GM18951 (cell line): ENCODE measurements at regions not wholly inside any gene's neighbourhood (a gene's known extent, or its start where the extent isn't known, plus 50 kb on each side); places are given as distances from the start of the nearest gene placed in this dataset.
"Not testable (repeated sequence)": the region's sequence is repeated elsewhere in the genome, so short reads cannot be mapped to it uniquely, and the experiment has no call there.

Experiments
- POLR2A ChIP-seq: IDR thresholded peaks from 4 replicates; pipeline ENCODE4 v1.6.1; 2011; ENCODE audit warnings: mild to moderate bottlenecking; ENCODE audit not compliant: insufficient read length, insufficient read depth; ENCODE audit errors: extremely low read depth
- in situ Hi-C: fragments of 300-500 bp; cut with MboI; formaldehyde crosslinking; loops from one replicate; pipeline ENCODE4 v1.12.0; 2022; ENCODE audit warnings: low sequenced_read_pairs, mixed read lengths, inconsistent platforms; ENCODE audit not compliant: unreplicated experiment

- in situ Hi-C loops: no loop called here
- no peak for TF ChIP-seq POLR2A
These were observed 119.6 kb downstream of the TFAP2C start for GRCh38 chr20:56748476-56749377.

- in situ Hi-C loops: no loop called here
- TF ChIP-seq POLR2A: no peak
These were observed 121.3 kb downstream of the TFAP2C start for GRCh38 chr20:56750430-56750829.

- no peak for TF ChIP-seq POLR2A
- in situ Hi-C loops: no loop called here
These were observed 123.2 kb downstream of the TFAP2C start for GRCh38 chr20:56752274-56752673.

GRCh38 chr20:56755201-56755600 is 126.1 kb downstream of the TFAP2C start:
- in situ Hi-C loops: no loop called here
- no peak for TF ChIP-seq POLR2A

DNA sequence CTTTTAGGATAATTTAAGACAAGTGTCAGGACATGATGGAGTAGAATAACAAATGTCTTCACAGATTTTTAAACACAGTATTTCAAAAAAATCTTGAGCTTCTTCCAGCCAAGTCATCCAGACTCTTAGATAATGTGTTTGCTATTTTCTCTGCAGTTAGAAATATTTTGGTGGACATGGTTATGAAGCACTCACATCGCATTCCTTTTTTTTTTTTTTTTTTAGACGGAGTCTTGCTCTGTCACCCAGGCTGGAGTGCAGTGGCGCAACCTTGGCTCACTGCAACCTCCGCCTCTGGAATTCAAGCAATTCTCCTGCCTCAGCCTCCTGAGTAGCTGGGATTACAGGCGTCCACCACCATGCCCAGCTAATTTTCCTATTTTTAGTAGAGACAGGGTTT is 127.6 kb downstream of the TFAP2C start:
- in situ Hi-C loops: not testable (repeated sequence)

GRCh38 chr20:56758706-56759105 is 129.6 kb downstream of the TFAP2C start:
- in situ Hi-C loops: no loop called here
- TF ChIP-seq POLR2A: no peak

- in situ Hi-C loops: no loop called here
- TF ChIP-seq POLR2A: no peak
These were observed 130.7 kb downstream of the TFAP2C start for GRCh38 chr20:56759741-56760278.

DNA sequence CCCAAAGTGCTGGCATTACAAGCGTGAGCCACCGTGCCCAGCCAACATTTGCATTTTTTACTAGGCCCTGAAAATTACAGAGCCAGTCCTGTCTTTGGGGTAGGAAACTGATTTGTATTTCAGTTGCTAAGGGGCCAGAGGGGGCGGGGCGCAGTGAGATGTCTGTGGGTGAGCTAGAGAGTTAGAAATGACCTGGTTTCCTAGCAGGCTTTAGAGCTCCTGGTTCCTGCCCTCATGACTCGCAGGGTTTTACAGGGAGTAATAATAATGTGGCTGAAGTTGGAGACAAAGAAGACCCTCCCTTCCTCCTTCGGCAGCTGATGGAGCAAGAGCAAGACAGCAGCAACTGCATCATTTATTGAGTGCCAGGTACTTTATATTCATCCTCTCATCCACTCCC is 131.5 kb downstream of the TFAP2C start:
- in situ Hi-C loops: no loop called here
- TF ChIP-seq POLR2A: no peak

DNA sequence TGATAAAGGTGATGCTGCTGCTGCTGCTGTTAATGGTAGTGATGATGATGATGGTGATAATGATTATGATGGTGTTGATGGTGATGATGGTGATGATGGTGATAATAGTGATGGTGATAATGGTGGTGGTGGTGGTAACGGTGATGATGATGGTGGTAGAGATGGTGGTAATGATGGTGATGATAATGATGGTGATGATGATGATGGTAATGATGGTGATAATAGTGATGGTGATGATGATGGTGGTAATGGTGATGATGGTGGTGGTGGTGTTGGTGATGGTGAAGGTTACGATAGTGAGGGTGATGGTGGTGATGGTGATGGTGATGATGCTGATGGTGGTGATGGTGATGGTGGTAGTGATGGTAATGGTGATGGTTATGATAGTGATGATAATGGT is 132.3 kb downstream of the TFAP2C start:
- in situ Hi-C loops: no loop called here

DNA sequence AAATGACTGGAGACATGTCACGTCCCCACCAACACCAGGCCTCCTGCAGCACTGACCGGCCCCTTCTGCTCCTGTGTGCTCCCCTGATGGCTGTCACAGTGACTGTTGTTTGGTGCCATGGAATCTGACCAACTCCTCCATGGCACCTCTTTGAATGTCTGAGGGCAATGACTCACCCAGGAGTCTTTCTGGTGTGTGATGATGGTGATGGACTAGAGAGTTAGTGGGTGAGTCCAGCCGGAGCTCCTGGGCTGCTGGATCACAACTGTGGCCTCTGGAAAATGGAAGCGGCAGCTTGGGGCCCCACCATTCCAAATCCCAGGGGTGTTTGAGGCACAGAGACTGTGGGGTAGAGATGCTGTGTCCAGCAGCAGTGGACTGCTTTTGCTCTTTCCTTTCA is 133.3 kb downstream of the TFAP2C start:
- no peak for TF ChIP-seq POLR2A
- in situ Hi-C loops: no loop called here

More for the DNA sequence above, 132.3 kb downstream of the TFAP2C start:
- TF ChIP-seq POLR2A: no peak

- no peak for TF ChIP-seq POLR2A
- in situ Hi-C loops: no loop called here
These were observed 133.7 kb downstream of the TFAP2C start for GRCh38 chr20:56762829-56763228.

DNA sequence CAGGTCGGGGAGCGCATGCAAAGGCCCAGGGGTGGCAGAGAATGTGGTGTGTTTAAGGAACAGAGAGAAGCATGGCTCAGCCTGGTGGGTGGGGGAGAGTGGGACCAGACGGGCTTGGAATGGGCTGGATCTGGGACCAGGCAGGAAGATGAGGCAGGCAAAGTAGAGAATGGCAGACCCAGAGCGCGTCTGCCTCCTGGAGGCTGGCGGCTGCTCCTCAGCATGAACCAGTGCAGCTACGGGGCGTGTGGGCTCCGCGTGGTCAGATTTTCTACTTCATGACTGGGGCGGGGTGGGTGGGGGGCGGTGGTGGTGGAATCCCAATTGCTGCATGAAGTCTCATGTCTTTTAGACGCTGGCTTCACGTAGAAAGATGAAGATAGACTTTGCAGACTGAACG is 135.6 kb downstream of the TFAP2C start:
- in situ Hi-C loops: no loop called here
- no peak for TF ChIP-seq POLR2A

DNA sequence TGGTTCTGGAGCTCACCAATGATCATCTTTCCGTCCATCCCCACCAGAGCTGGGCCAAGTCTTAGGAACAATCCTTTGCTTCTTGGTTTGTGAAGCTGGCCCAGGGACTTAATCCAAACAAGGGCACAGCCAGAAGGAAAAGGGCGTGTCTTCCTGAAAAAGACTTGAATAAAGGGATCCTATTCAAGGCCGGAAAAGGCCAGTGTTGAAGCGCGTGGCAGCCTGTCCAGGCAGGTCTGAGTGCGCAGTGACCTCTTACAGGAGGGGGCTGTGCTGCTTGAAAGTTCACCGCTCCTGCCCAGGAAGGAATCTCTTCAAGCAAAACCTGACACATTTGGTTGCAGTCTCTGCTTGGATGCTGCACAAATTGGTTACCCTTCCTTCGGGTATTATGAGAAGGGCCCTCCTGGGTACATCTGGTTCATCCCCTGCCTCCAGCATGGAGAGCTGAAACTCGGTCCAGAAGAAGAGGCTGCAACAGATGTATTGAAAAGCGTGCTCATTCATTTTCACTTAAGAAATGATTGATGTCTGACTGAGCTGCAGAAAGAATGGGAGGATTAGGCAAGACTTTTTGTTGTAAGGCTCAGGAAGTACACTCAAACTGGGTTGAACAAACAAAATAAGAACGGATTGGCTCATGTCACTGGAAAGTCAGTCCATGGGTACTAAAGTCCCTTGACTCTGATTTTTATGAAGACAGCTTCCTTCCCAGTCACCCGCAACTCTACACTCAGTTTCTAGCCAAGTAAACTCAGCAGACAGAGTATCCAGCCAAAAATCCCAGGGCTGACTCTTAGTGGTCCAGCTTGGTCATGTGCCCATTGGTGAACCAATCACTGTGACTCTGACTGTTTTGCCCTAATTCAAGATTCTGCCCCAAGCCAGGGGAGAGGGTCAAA is 136.3 kb downstream of the TFAP2C start:
- TF ChIP-seq POLR2A: no peak
- in situ Hi-C loops: no loop called here
